ENCODE measurements at regions not wholly inside any gene's neighbourhood (a gene's known extent, or its start where the extent isn't known, plus 50 kb on each side); places are given as distances from the start of the nearest gene placed in this dataset.

- H2AFZ ChIP-seq (ENCODE audit: control insufficient read depth, low read length) = no peak overlapping the region
- H3K9me3 ChIP-seq (ENCODE audit: control insufficient read depth, low read depth, low read length) = no peaks in the 10 kb centered on the region
- H3K79me2 ChIP-seq (ENCODE audit: control insufficient read depth, insufficient read depth, low read length) = no peaks in the 10 kb centered on the region
- H3K4me3 ChIP-seq (ENCODE audit: control insufficient read depth in 2 of 3, extremely low read depth in 1 of 3, insufficient read depth in 2 of 3, low read depth in 1 of 3, low read length in 3 of 3) = no peak overlapping the region
- no peaks in the 10 kb centered on the region for H3K36me3 ChIP-seq (ENCODE audit: control insufficient read depth in 2 of 2, extremely low read depth in 1 of 2, insufficient read depth in 2 of 2, low read length in 2 of 2)
- no peak overlapping the region for H3K4me2 ChIP-seq (ENCODE audit: control insufficient read depth, extremely low read depth, insufficient read depth, low read depth, low read length)
- H3K9ac ChIP-seq (ENCODE audit: control insufficient read depth, extremely low read depth, insufficient read depth, low read length) = no peak overlapping the region
- FAIRE-seq (no peak), DNase-seq (ENCODE audit: low read depth, low spot score) (no peak)
- TF ChIP-seq EZH2 (IDR thresholded peaks at IDR 0.05; ENCODE audit: low read length) (no peak), CTCF (optimal IDR thresholded peaks at IDR 0.05 in 1 of 3, IDR thresholded peaks at IDR 0.05 in 1 of 3, conservative IDR thresholded peaks at IDR 0.05 in 1 of 3; ENCODE audit: extremely low read depth in 1 of 3, insufficient read depth in 2 of 3, low read length in 3 of 3) (no peak)
- H3K27ac ChIP-seq (ENCODE audit: control insufficient read depth, insufficient read depth, low read length) = no peak overlapping the region
- H3K27me3 ChIP-seq (ENCODE audit: control insufficient read depth, extremely low read depth, insufficient read depth, low read length) = no peaks in the 10 kb centered on the region
- H3K9me1 ChIP-seq (ENCODE audit: control insufficient read depth, extremely low read depth, insufficient read depth, low read length) = no peaks in the 10 kb centered on the region
- no peaks in the 10 kb centered on the region for H3K4me1 ChIP-seq (ENCODE audit: control insufficient read depth, extremely low read depth, insufficient read depth, low read length)
- dilution Hi-C loops (cut with MboI; ENCODE audit: extremely low pct_ligation_motif_present, low sequenced_read_pairs) = no loop called here
- no peaks in the 10 kb centered on the region for H4K20me1 ChIP-seq (ENCODE audit: control insufficient read depth, extremely low read depth, insufficient read depth, low read length)
These were observed 179.1 kb downstream of the DUSP10 start for GRCh38 chr1:221562542-221563475.

- no peaks in the 10 kb centered on the region for H3K9me1 ChIP-seq (ENCODE audit: control insufficient read depth, extremely low read depth, insufficient read depth, low read length)
- TF ChIP-seq EZH2 (IDR thresholded peaks at IDR 0.05; ENCODE audit: low read length) (no peak), CTCF (optimal IDR thresholded peaks at IDR 0.05 in 1 of 3, IDR thresholded peaks at IDR 0.05 in 1 of 3, conservative IDR thresholded peaks at IDR 0.05 in 1 of 3; ENCODE audit: extremely low read depth in 1 of 3, insufficient read depth in 2 of 3, low read length in 3 of 3) (no peak)
- no peaks in the 10 kb centered on the region for H3K27me3 ChIP-seq (ENCODE audit: control insufficient read depth, extremely low read depth, insufficient read depth, low read length)
- H4K20me1 ChIP-seq (ENCODE audit: control insufficient read depth, extremely low read depth, insufficient read depth, low read length) = no peaks in the 10 kb centered on the region
- no peak overlapping the region for H3K9ac ChIP-seq (ENCODE audit: control insufficient read depth, extremely low read depth, insufficient read depth, low read length)
- FAIRE-seq (no peak), DNase-seq (ENCODE audit: low read depth, low spot score) (no peak)
- H2AFZ ChIP-seq (ENCODE audit: control insufficient read depth, low read length) = no peak overlapping the region
- H3K4me3 ChIP-seq (ENCODE audit: control insufficient read depth in 2 of 3, extremely low read depth in 1 of 3, insufficient read depth in 2 of 3, low read depth in 1 of 3, low read length in 3 of 3) = no peak overlapping the region
- H3K36me3 ChIP-seq (ENCODE audit: control insufficient read depth in 2 of 2, extremely low read depth in 1 of 2, insufficient read depth in 2 of 2, low read length in 2 of 2) = no peaks in the 10 kb centered on the region
- H3K27ac ChIP-seq (ENCODE audit: control insufficient read depth, insufficient read depth, low read length) = no peak overlapping the region
- H3K9me3 ChIP-seq (ENCODE audit: control insufficient read depth, low read depth, low read length) = no peaks in the 10 kb centered on the region
- dilution Hi-C loops (cut with MboI; ENCODE audit: extremely low pct_ligation_motif_present, low sequenced_read_pairs) = no loop called here
- no peak overlapping the region for H3K4me2 ChIP-seq (ENCODE audit: control insufficient read depth, extremely low read depth, insufficient read depth, low read depth, low read length)
- H3K4me1 ChIP-seq (ENCODE audit: control insufficient read depth, extremely low read depth, insufficient read depth, low read length) = no peaks in the 10 kb centered on the region
- H3K79me2 ChIP-seq (ENCODE audit: control insufficient read depth, insufficient read depth, low read length) = no peaks in the 10 kb centered on the region
These were observed 178.4 kb downstream of the DUSP10 start for GRCh38 chr1:221563476-221563921.
